DND-41 (cell line): ENCODE measurements at regions not wholly inside any gene's neighbourhood (a gene's known extent, or its start where the extent isn't known, plus 50 kb on each side); places are given as distances from the start of the nearest gene placed in this dataset.

ENCODE experiments used
- EZH2 ChIP-seq: IDR thresholded peaks from 3 replicates; pipeline ENCODE4 v1.6.1; 2012; ENCODE audit warnings: borderline replicate concordance, low read depth, mild to moderate bottlenecking, moderate library complexity, low read length, inconsistent platforms; ENCODE audit not compliant: severe bottlenecking
- TF ChIP-seq, protein P1 (sequence below): IDR thresholded peaks from 2 replicates; pipeline ENCODE4 v1.5.1; 2012; ENCODE audit warnings: borderline replicate concordance, low read length, moderate library complexity, mild to moderate bottlenecking; ENCODE audit not compliant: poor library complexity, severe bottlenecking; ENCODE audit errors: extremely low read depth

DNA sequence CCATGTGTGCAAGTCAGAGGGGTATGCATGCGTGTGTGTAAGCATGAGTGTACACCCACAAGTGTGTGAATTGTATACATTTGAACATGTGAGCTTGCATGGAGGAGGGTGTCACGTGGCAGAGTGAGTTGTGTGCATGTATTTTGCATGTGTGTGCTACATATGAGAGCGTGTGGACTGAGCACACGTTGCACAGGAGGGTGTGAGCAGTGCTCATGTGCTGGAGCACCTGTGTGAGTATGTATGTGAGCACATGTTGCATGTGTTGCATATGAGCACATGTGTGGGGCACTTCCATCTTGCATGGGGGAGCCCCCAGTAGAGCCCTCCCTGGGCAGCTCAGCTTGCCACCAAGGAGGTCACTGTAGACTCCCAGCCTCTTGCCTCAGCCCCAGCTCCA is 180.2 kb upstream of the MYL2 start:
- TF ChIP-seq, protein P1, sequence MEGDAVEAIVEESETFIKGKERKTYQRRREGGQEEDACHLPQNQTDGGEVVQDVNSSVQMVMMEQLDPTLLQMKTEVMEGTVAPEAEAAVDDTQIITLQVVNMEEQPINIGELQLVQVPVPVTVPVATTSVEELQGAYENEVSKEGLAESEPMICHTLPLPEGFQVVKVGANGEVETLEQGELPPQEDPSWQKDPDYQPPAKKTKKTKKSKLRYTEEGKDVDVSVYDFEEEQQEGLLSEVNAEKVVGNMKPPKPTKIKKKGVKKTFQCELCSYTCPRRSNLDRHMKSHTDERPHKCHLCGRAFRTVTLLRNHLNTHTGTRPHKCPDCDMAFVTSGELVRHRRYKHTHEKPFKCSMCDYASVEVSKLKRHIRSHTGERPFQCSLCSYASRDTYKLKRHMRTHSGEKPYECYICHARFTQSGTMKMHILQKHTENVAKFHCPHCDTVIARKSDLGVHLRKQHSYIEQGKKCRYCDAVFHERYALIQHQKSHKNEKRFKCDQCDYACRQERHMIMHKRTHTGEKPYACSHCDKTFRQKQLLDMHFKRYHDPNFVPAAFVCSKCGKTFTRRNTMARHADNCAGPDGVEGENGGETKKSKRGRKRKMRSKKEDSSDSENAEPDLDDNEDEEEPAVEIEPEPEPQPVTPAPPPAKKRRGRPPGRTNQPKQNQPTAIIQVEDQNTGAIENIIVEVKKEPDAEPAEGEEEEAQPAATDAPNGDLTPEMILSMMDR: no peak
- no peak for TF ChIP-seq EZH2
